ENCODE measurements at regions not wholly inside any gene's neighbourhood (a gene's known extent, or its start where the extent isn't known, plus 50 kb on each side); places are given as distances from the start of the nearest gene placed in this dataset.

GRCh38 chr17:68801335-68802247 lies 153.6 kb downstream of the ABCA8 start:
- TF ChIP-seq, protein P1, sequence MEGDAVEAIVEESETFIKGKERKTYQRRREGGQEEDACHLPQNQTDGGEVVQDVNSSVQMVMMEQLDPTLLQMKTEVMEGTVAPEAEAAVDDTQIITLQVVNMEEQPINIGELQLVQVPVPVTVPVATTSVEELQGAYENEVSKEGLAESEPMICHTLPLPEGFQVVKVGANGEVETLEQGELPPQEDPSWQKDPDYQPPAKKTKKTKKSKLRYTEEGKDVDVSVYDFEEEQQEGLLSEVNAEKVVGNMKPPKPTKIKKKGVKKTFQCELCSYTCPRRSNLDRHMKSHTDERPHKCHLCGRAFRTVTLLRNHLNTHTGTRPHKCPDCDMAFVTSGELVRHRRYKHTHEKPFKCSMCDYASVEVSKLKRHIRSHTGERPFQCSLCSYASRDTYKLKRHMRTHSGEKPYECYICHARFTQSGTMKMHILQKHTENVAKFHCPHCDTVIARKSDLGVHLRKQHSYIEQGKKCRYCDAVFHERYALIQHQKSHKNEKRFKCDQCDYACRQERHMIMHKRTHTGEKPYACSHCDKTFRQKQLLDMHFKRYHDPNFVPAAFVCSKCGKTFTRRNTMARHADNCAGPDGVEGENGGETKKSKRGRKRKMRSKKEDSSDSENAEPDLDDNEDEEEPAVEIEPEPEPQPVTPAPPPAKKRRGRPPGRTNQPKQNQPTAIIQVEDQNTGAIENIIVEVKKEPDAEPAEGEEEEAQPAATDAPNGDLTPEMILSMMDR (conservative IDR thresholded peaks at IDR 0.05), result no peak
- H3K27ac ChIP-seq, result no peak overlapping the region

DNA sequence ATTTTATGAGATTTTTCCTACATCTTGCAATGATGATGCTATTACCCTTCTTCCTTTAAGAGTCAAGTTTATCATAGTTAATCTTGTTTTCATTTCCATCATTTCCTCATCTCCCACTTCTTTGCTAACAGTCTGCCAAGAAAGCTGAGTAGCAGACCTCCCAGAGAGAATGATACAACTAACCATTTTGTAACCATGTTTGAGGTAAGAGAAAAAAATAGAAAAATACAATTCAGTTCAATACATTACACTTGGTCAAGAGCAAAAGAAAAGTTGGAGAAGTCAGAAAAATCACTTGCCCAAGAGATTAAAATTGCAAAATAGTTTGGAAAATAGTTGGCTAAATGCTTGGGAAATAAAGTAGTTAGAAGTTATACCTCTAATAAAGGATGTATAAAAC lies 154.4 kb downstream of the ABCA8 start:
- no peak overlapping the region for H3K27ac ChIP-seq
- TF ChIP-seq, protein P1 (conservative IDR thresholded peaks at IDR 0.05), result no peak

- TF ChIP-seq, protein P1 (conservative IDR thresholded peaks at IDR 0.05), result peak; percentile 59
- H3K27ac ChIP-seq, result no peak overlapping the region
Measured at GRCh38 chr17:68794636-68795434, 160.4 kb downstream of the ABCA8 start.

DNA sequence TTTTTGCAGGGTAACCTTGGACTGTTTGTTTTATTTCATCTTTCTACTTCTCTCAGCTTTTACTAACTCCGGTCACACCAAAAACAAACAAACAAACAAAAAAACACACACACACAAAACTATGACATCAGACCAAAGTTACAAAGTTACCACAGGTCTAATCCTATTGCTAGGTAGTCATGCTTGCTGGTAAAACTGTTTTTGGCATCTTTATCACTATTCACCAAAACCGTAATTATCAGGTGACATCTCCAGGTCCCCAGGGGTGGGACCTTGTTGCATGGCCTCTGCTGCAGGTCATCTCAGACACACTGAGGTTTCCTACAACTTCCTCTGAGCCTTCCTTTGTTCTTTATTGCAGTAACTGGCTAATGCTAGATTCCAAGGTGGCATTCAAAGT lies 162.3 kb downstream of the ABCA8 start:
- H3K27ac ChIP-seq, result no peak overlapping the region
- TF ChIP-seq, protein P1 (conservative IDR thresholded peaks at IDR 0.05), result no peak

GRCh38 chr17:68792042-68792685 lies 163.0 kb downstream of the ABCA8 start:
- no peak overlapping the region for H3K27ac ChIP-seq
- TF ChIP-seq, protein P1 (conservative IDR thresholded peaks at IDR 0.05), result no peak

DNA sequence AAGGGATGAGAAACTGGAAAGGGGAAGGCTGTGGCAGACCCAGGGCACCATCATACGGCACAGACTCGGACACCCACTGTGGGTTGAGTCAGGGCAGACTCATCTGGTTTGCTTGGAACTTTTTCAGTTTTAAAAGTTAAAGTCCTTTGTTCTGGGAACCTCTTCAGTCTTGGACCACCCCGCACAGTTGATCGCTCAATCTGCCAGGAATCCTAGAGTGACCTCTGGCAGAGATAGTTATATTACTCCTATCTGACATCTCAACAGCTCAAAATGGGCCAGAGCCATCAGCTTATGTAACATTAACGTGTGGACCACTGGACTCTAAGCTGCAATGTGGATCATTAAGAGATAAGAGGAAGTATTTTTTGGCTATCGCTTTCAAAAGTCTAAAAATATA lies 164.3 kb downstream of the ABCA8 start:
- H3K27ac ChIP-seq, result no peak overlapping the region
- TF ChIP-seq, protein P1 (conservative IDR thresholded peaks at IDR 0.05), result no peak

DNA sequence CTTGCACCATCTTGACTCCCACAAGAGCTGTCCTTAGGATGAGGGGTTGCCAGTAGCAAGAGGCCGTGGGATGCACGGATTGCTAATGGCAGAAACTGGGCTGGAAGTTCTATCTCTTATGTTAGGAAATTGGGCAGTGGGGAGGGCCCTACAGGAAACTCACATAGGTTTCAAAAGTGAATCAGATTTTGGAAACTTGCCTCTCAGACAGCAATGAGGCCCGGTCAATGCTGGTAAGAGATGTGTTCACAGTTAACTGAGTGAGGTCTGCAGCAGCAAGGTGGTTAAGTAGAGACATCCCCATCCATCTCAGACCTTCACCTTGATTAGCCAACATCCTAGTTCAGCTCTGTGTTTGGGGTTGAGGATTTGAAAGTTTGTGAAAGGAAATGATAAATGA lies 164.7 kb downstream of the ABCA8 start:
- TF ChIP-seq, protein P1 (conservative IDR thresholded peaks at IDR 0.05), result no peak
- H3K27ac ChIP-seq, result no peak overlapping the region
